ENCODE measurements at regions not wholly inside any gene's neighbourhood (a gene's known extent, or its start where the extent isn't known, plus 50 kb on each side); places are given as distances from the start of the nearest gene placed in this dataset.

GRCh38 chr13:68490594-68490993 is 1260.5 kb upstream of the PCDH9 start:
- TF ChIP-seq POLR2A (IDR thresholded peaks at IDR 0.05) (no peak), POLR2AphosphoS5 (IDR thresholded peaks at IDR 0.05) (no peak), CTCF (IDR thresholded peaks at IDR 0.05) (no peak)
- Histone ChIP-seq H3K4me1 (replicated peaks) (no peaks in the 10 kb centered on the region), H3K27me3 (replicated peaks; ENCODE audit: insufficient read depth) (no peaks in the 10 kb centered on the region), H3K27ac (no peak overlapping the region), H3K36me3 (no peaks in the 10 kb centered on the region), H3K4me3 (no peak overlapping the region), H3K9me3 (no peaks in the 10 kb centered on the region)
- 66% methylated on average over 4 of the region's 4 CpGs for WGBS
- intact Hi-C loops (cut with DNase I): no loop called here
- DNase-seq (ENCODE audit: low spot score): no peak

GRCh38 chr13:68481130-68481529 is 1251.0 kb upstream of the PCDH9 start:
- intact Hi-C loops (cut with DNase I): no loop called here
- no peaks in the 10 kb centered on the region for H3K9me3 ChIP-seq
- WGBS: 69% methylated on average over 2 of the region's 2 CpGs

GRCh38 chr13:68473834-68474326 is 1243.7 kb upstream of the PCDH9 start:
- TF ChIP-seq POLR2AphosphoS5 (IDR thresholded peaks at IDR 0.05): no peak
- no peak for TF ChIP-seq CTCF (IDR thresholded peaks at IDR 0.05)
- no peak for TF ChIP-seq POLR2A (IDR thresholded peaks at IDR 0.05)
- 21% methylated on average over 1 of the region's 1 CpG for WGBS

More at GRCh38 chr13:68481130-68481529, 1251.0 kb upstream of the PCDH9 start:
- H3K36me3 ChIP-seq: no peaks in the 10 kb centered on the region
- no peak overlapping the region for H3K27ac ChIP-seq
- H3K27me3 ChIP-seq (replicated peaks; ENCODE audit: insufficient read depth): no peaks in the 10 kb centered on the region
- DNase-seq (ENCODE audit: low spot score): no peak
- no peaks in the 10 kb centered on the region for H3K4me1 ChIP-seq (replicated peaks)
- TF ChIP-seq POLR2A (IDR thresholded peaks at IDR 0.05): no peak
- no peak for TF ChIP-seq POLR2AphosphoS5 (IDR thresholded peaks at IDR 0.05)
- no peak for TF ChIP-seq CTCF (IDR thresholded peaks at IDR 0.05)
- no peak overlapping the region for H3K4me3 ChIP-seq

GRCh38 chr13:68467160-68467559 is 1237.0 kb upstream of the PCDH9 start:
- Histone ChIP-seq H3K27me3 (replicated peaks; ENCODE audit: insufficient read depth) (no peaks in the 10 kb centered on the region), H3K27ac (no peak overlapping the region), H3K4me1 (replicated peaks) (no peaks in the 10 kb centered on the region), H3K4me3 (no peak overlapping the region), H3K36me3 (no peaks in the 10 kb centered on the region), H3K9me3 (no peaks in the 10 kb centered on the region)
- intact Hi-C loops (cut with DNase I): no loop called here
- WGBS: 74% methylated on average over 4 of the region's 4 CpGs
- TF ChIP-seq POLR2AphosphoS5 (IDR thresholded peaks at IDR 0.05) (no peak), POLR2A (IDR thresholded peaks at IDR 0.05) (no peak), CTCF (IDR thresholded peaks at IDR 0.05) (no peak)
- no peak for DNase-seq (ENCODE audit: low spot score)

More at GRCh38 chr13:68473834-68474326, 1243.7 kb upstream of the PCDH9 start:
- intact Hi-C loops (cut with DNase I): no loop called here
- no peaks in the 10 kb centered on the region for H3K9me3 ChIP-seq
- H3K36me3 ChIP-seq: no peaks in the 10 kb centered on the region
- no peak overlapping the region for H3K4me3 ChIP-seq
- H3K4me1 ChIP-seq (replicated peaks): no peaks in the 10 kb centered on the region
- no peaks in the 10 kb centered on the region for H3K27me3 ChIP-seq (replicated peaks; ENCODE audit: insufficient read depth)
- DNase-seq (ENCODE audit: low spot score): no peak
- no peak overlapping the region for H3K27ac ChIP-seq

GRCh38 chr13:68440874-68441273 is 1210.7 kb upstream of the PCDH9 start:
- TF ChIP-seq POLR2A (IDR thresholded peaks at IDR 0.05) (no peak), CTCF (IDR thresholded peaks at IDR 0.05) (no peak), POLR2AphosphoS5 (IDR thresholded peaks at IDR 0.05) (no peak)
- Histone ChIP-seq H3K27me3 (replicated peaks; ENCODE audit: insufficient read depth) (no peaks in the 10 kb centered on the region), H3K27ac (no peak overlapping the region), H3K9me3 (no peaks in the 10 kb centered on the region), H3K36me3 (no peaks in the 10 kb centered on the region), H3K4me1 (replicated peaks) (no peaks in the 10 kb centered on the region), H3K4me3 (no peak overlapping the region)
- intact Hi-C loops (cut with DNase I): no loop called here
- no peak for DNase-seq (ENCODE audit: low spot score)
